KOPT-K1 (cell line): ENCODE measurements at regions not wholly inside any gene's neighbourhood (a gene's known extent, or its start where the extent isn't known, plus 50 kb on each side); places are given as distances from the start of the nearest gene placed in this dataset.

Experiments used
- H3K27ac ChIP-seq: fragments of 200-600 bp; sonication (generic); 2 replicates; pipeline ENCODE4 v1.5.1; 2016; ENCODE audit warnings: antibody characterized with exemption, mild to moderate bottlenecking, low read depth, low read length; ENCODE audit not compliant: poor library complexity, severe bottlenecking
- H3K36me3 ChIP-seq: fragments of 200-600 bp; sonication (generic); 2 replicates; pipeline ENCODE4 v1.5.1; 2017; ENCODE audit warnings: antibody characterized with exemption, mild to moderate bottlenecking, low read length, moderate library complexity; ENCODE audit not compliant: insufficient read depth
- H3K9me3 ChIP-seq: fragments of 200-600 bp; sonication (generic); 2 replicates; pipeline ENCODE4 v1.5.1; 2017; ENCODE audit warnings: antibody characterized with exemption, low read length, mild to moderate bottlenecking; ENCODE audit not compliant: insufficient read depth, poor library complexity, severe bottlenecking

DNA sequence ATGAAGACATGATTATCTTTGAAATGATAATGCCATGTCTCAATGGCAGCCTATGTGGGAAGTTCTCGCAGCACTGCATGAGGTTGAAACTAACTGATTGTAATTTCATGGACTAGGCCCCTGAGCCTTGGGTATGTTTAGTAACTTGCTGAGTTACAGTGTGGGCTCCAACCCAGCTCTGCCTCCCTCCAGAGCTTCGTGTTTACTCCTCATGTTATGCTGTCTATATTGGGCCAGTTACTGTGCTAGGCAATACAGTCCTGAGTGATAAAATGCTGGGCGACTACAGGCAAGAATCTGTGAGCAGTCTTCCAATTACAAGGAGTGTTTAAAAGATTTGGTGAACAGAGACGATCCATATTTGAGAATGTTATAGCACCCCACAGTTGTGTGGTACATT, 530.1 kb upstream of the CDH2 start:
- H3K27ac ChIP-seq = no peak overlapping the region

DNA sequence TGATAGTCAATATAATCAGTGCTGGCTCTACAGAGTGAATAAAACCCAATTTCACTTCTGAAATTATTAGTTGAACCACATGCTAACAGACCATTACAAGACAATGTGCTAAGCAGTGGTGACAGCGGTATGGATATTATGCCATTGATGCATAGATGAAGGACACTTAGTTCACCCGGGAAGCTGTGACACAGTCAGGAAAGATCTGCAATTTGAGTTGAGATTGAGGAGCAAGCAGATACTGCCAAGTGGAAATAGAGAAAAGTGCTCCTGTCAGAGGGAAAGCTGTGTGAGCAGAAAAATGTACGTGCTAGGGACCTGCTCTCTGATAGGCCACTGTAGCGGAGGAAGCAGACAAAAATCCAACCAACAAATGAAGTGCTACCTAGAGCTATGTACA, 529.5 kb upstream of the CDH2 start:
- Histone ChIP-seq H3K9me3 (no peaks in the 10 kb centered on the region), H3K36me3 (no peaks in the 10 kb centered on the region), H3K27ac (no peak overlapping the region)

More for the DNA sequence above, 530.1 kb upstream of the CDH2 start:
- no peaks in the 10 kb centered on the region for H3K9me3 ChIP-seq
- no peaks in the 10 kb centered on the region for H3K36me3 ChIP-seq

DNA sequence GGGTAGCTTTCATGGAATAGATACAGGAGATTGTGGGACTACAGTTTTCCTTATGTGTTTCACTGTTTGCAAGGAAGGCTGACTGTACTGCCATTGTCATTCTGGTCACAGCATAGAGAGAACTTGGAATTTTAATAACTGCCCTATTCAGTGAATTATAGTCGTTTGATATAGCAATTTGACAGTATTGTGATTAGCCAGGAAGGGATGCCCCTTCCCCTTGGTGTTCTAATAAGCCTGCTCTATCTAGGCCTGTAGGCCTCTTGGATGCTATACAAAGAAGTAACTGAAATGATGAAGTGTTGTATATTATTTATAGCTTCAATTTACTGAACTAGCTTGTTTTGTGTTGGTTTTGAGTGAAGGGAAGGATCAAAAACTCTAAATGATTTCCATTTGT, 528.6 kb upstream of the CDH2 start:
- H3K27ac ChIP-seq = no peak overlapping the region
- H3K9me3 ChIP-seq = no peaks in the 10 kb centered on the region
- H3K36me3 ChIP-seq = no peaks in the 10 kb centered on the region

DNA sequence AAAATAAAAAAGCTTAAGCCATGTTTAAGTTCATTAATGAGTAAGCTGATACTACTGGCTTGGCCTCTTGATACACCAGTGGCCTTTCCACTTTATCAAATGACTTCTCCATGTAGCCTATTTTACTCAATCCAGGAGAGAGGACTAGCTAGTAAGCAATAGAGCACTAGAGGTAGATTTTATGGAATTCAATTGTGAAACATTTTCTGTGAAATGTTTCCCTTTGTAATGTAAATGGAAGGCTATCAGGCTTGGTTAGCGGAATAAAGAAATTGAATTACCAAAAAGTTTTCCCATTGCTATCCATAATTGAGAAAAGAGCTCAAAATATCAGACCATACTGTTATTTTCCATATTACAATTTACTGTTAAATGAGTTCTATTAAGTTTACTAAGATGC, 515.4 kb upstream of the CDH2 start:
- Histone ChIP-seq H3K36me3 (no peaks in the 10 kb centered on the region), H3K9me3 (no peaks in the 10 kb centered on the region), H3K27ac (no peak overlapping the region)

DNA sequence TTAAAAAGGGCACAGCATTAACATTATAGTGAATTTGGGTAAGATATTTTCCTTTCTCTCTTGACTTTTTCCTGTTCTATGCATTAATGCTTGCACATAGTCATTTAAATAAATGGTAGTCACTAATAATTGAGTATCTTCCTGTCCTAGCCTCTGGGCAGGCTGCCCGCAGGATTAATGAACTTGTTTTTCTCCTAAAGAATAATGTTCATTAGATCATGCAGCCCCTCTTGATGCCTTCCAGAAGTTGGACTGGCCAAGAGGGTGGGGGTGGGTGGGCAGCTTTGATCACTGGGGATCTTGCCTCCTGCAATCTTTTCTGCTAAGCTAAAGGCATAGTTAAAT, 514.5 kb upstream of the CDH2 start:
- Histone ChIP-seq H3K9me3 (no peaks in the 10 kb centered on the region), H3K27ac (no peak overlapping the region), H3K36me3 (no peaks in the 10 kb centered on the region)

- Histone ChIP-seq H3K27ac (no peak overlapping the region), H3K9me3 (no peaks in the 10 kb centered on the region), H3K36me3 (no peaks in the 10 kb centered on the region)
These were observed 514.0 kb upstream of the CDH2 start for GRCh38 chr18:28690836-28691495.

GRCh38 chr18:28690100-28690499, 513.2 kb upstream of the CDH2 start:
- Histone ChIP-seq H3K27ac (no peak overlapping the region), H3K36me3 (no peaks in the 10 kb centered on the region), H3K9me3 (no peaks in the 10 kb centered on the region)

DNA sequence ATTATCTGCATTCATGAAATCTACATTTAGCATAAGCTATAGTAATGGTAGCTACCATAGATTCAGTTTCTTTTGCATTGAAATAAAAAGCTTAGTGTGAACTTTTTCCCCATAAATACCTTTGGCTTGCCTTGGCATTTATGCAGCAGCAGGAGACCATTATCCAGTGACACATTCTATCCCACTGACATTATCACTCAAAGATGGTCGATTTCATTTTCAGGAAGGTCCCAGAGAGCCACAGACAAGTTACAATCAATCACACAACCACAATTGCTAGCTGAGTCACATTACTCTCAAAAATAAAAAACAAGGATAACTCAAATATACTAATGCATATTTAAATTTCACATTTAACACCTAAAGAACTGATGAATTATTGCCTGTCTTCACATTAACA, 512.7 kb upstream of the CDH2 start:
- Histone ChIP-seq H3K36me3 (no peaks in the 10 kb centered on the region), H3K9me3 (no peaks in the 10 kb centered on the region), H3K27ac (no peak overlapping the region)

- no peak overlapping the region for H3K27ac ChIP-seq
- no peaks in the 10 kb centered on the region for H3K36me3 ChIP-seq
- H3K9me3 ChIP-seq = no peaks in the 10 kb centered on the region
These were observed 507.9 kb upstream of the CDH2 start for GRCh38 chr18:28684746-28685355.

GRCh38 chr18:28682912-28683311, 506.0 kb upstream of the CDH2 start:
- Histone ChIP-seq H3K27ac (no peak overlapping the region), H3K9me3 (no peaks in the 10 kb centered on the region), H3K36me3 (no peaks in the 10 kb centered on the region)

DNA sequence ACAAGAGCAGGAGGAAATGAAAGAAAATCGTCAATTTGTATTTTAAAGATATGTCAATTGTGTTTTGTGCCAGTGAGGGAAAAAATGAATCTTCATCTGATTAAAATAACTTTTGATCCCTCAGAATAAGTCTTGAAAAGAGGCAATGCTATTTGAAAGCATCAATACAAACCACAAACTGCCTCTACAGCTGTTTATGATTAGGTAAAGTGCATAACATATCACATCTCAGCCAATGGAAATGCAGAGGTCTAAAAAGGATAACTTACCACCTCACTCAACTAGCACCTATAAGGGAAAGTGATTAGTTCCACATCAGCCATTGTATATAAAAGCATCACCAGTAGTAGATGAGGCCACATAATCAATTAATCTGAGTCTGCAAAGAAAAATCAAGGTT, 492.2 kb upstream of the CDH2 start:
- H3K27ac ChIP-seq = no peak overlapping the region
- H3K9me3 ChIP-seq = no peaks in the 10 kb centered on the region
- no peaks in the 10 kb centered on the region for H3K36me3 ChIP-seq

- Histone ChIP-seq H3K27ac (no peak overlapping the region), H3K9me3 (no peaks in the 10 kb centered on the region), H3K36me3 (no peaks in the 10 kb centered on the region)
These were observed 489.3 kb upstream of the CDH2 start for GRCh38 chr18:28666216-28666615.

- Histone ChIP-seq H3K9me3 (no peaks in the 10 kb centered on the region), H3K36me3 (no peaks in the 10 kb centered on the region), H3K27ac (no peak overlapping the region)
These were observed 481.0 kb upstream of the CDH2 start for GRCh38 chr18:28657961-28658360.

DNA sequence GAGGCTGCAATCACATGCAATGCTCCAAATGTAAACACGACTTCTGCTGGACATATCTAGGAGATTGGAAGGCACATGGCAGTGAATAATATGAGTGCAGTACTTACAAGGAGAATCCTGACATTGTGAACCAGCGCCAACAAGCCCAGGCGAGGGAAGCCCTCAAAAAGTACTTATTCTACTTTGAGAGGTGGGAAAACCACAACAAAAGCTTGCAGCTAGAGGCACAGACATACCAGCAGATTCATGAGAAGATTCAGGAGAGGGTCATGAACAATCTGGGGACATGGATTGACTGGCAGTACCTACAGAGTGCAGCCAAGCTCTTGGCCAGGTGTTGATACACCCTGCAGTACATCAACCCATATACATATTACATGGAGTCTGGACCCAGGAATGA, 475.7 kb upstream of the CDH2 start:
- Histone ChIP-seq H3K9me3 (no peaks in the 10 kb centered on the region), H3K27ac (no peak overlapping the region), H3K36me3 (no peaks in the 10 kb centered on the region)

GRCh38 chr18:28651298-28651697, 474.4 kb upstream of the CDH2 start:
- no peaks in the 10 kb centered on the region for H3K9me3 ChIP-seq
- no peaks in the 10 kb centered on the region for H3K36me3 ChIP-seq
- H3K27ac ChIP-seq = no peak overlapping the region

- no peaks in the 10 kb centered on the region for H3K9me3 ChIP-seq
- no peak overlapping the region for H3K27ac ChIP-seq
- H3K36me3 ChIP-seq = no peaks in the 10 kb centered on the region
These were observed 473.9 kb upstream of the CDH2 start for GRCh38 chr18:28650860-28651259.
